ENCODE measurements at regions not wholly inside any gene's neighbourhood (a gene's known extent, or its start where the extent isn't known, plus 50 kb on each side); places are given as distances from the start of the nearest gene placed in this dataset.

- TF ChIP-seq POLR2A (IDR thresholded peaks at IDR 0.05) (no peak), CTCF (IDR thresholded peaks at IDR 0.05) (no peak)
Observed at GRCh38 chr16:9264067-9264466, 172.6 kb downstream of the HAPSTR1 start.
